K562 (cell line): ENCODE measurements at regions not wholly inside any gene's neighbourhood (a gene's known extent, or its start where the extent isn't known, plus 50 kb on each side); places are given as distances from the start of the nearest gene placed in this dataset.

Experiments used
- CBX2 ChIP-seq: fragments of 200-600 bp; sonication (generic); IDR thresholded peaks from one replicate; pipeline ENCODE4 v1.6.1; 2012; ENCODE audit warnings: mild to moderate bottlenecking, low read length, inconsistent platforms; ENCODE audit not compliant: insufficient read depth, poor library complexity, severe bottlenecking
- KDM5B ChIP-seq: fragments of 200-600 bp; sonication (generic); IDR thresholded peaks from 2 replicates; pipeline ENCODE4 v1.6.1; 2012; ENCODE audit warnings: low read depth, mild to moderate bottlenecking, moderate library complexity, low read length, control low read depth, inconsistent platforms; ENCODE audit not compliant: insufficient replicate concordance
- MBD2 ChIP-seq: sonication (generic); IDR thresholded peaks from 2 replicates; pipeline ENCODE4 v1.6.1; 2016; ENCODE audit warnings: low read depth, borderline replicate concordance
- MTF1 ChIP-seq: fragments of 250-450 bp; sonication (Bioruptor Pico); IDR thresholded peaks from 2 replicates; pipeline ENCODE4 v1.9.0; 2021; ENCODE audit warnings: moderate library complexity, mild to moderate bottlenecking, inconsistent platforms, borderline replicate concordance
- MYC ChIP-seq, 2 experiments: fragments of 250-450 bp in 1 of 2; sonication (Bioruptor Pico) in 1 of 2; IDR thresholded peaks; 2 replicates each; pipeline versions ENCODE4 v1.5.1 to v1.6.1; 2012 to 2021; ENCODE audit warnings: low read depth in 2 of 2, borderline replicate concordance in 1 of 2, improper control_type of control experiment in 1 of 2, low read length in 1 of 2, mild to moderate bottlenecking in 1 of 2, moderate library complexity in 1 of 2
- PCBP2 ChIP-seq: fragments of 200-400 bp; formaldehyde crosslinking; IDR thresholded peaks from 2 replicates; pipeline ENCODE4 v1.6.1; 2018; ENCODE audit warnings: low read length, low read depth, mild to moderate bottlenecking, moderate library complexity; ENCODE audit not compliant: poor library complexity, severe bottlenecking
- PRDM10 ChIP-seq: fragments of 450-650 bp; IDR thresholded peaks from 2 replicates; pipeline ENCODE4 v1.6.1; 2018; ENCODE audit not compliant: partially characterized antibody
- TEAD4 ChIP-seq, 2 experiments: sonication (generic) in 1 of 2; formaldehyde crosslinking in 1 of 2; IDR thresholded peaks; 2 replicates each; pipeline versions ENCODE4 v1.6.1 to v1.8.0; 2012 to 2022; ENCODE audit warnings: borderline replicate concordance in 1 of 2, inconsistent platforms in 1 of 2, low read length in 1 of 2, mild to moderate bottlenecking in 1 of 2, missing genetic modification reagents in 1 of 2
- TRIM28 ChIP-seq: fragments of 450-650 bp; IDR thresholded peaks from 2 replicates; pipeline ENCODE4 v1.6.1; 2017
- ZBTB17 ChIP-seq: fragments of 450-650 bp; formaldehyde crosslinking; IDR thresholded peaks from 2 replicates; pipeline ENCODE4 v1.4.0; 2020; ENCODE audit warnings: mild to moderate bottlenecking
- ZBTB40 ChIP-seq, 2 experiments: fragments of 450-650 bp in 1 of 2; sonication (generic) in 1 of 2; formaldehyde crosslinking in 1 of 2; IDR thresholded peaks; 2 replicates each; pipeline versions ENCODE4 v1.7.1 to v1.9.0; 2016 to 2022; ENCODE audit warnings: inconsistent platforms in 1 of 2, mild to moderate bottlenecking in 1 of 2, missing genetic modification reagents in 1 of 2
- ZNF316 ChIP-seq: fragments of 450-650 bp; IDR thresholded peaks from 2 replicates; pipeline ENCODE4 v1.6.1; 2016

- no peak for TF ChIP-seq PRDM10
- no peak for TF ChIP-seq ZNF316
- peak; percentile 91 for TF ChIP-seq TRIM28
- TF ChIP-seq MTF1 (CRISPR knock-in tag): no peak
- TF ChIP-seq CBX2: no peak
- no peak for TF ChIP-seq ZBTB17 (CRISPR knock-in tag)
- no peak for TF ChIP-seq MYC (IDR thresholded peaks at IDR 0.05; ENCODE audit: low read depth, low read length)
- no peak for TF ChIP-seq MYC (CRISPR knock-in tag; IDR thresholded peaks at IDR 0.05; ENCODE audit: borderline replicate concordance, low read depth)
- TF ChIP-seq KDM5B: no peak
- TF ChIP-seq MBD2: no peak
- TF ChIP-seq PCBP2: no peak
- TF ChIP-seq TEAD4 (IDR thresholded peaks at IDR 0.05; ENCODE audit: low read length): no peak
- no peak for TF ChIP-seq TEAD4 (CRISPR knock-in tag; IDR thresholded peaks at IDR 0.05; ENCODE audit: borderline replicate concordance)
- TF ChIP-seq ZBTB40 (IDR thresholded peaks at IDR 0.05): no peak
- no peak for TF ChIP-seq ZBTB40 (CRISPR knock-in tag; IDR thresholded peaks at IDR 0.05)
Measured at GRCh38 chr2:39563572-39563971, 102.1 kb upstream of the TMEM178A start (continued).
